H1 (cell line): ENCODE measurements at regions not wholly inside any gene's neighbourhood (a gene's known extent, or its start where the extent isn't known, plus 50 kb on each side); places are given as distances from the start of the nearest gene placed in this dataset.

Experiments used
- CTCF ChIA-PET: fragments of 300-600 bp; sonication (Branson Sonifier 250); formaldehyde crosslinking; loops from one replicate; lab custom pipeline; 2021; ENCODE audit not compliant: partially characterized antibody; lab: Charles Lee
- POLR2A ChIA-PET: fragments of 300-600 bp; sonication (Branson Sonifier 250); formaldehyde crosslinking; loops from one replicate; lab custom pipeline; 2021; ENCODE audit warnings: inconsistent platforms; ENCODE audit not compliant: partially characterized antibody; lab: Charles Lee
- DNase-seq, 2 experiments: peaks; one replicate each; pipeline versions ENCODE4 v3.0.0 to v3.0.0-alpha.2; 2010 to 2022; ENCODE audit warnings: low spot score in 2 of 2, low read depth in 1 of 2, mixed read lengths in 1 of 2
- FAIRE-seq: peaks from 2 replicates; lab custom pipeline; 2011; peaks lifted over from hg19 to GRCh38; lab: Jason Lieb, UNC
- H2AFZ ChIP-seq: 2 replicates; pipeline ENCODE4 v1.8.1; 2012; ENCODE audit warnings: low read length, inconsistent platforms
- H2AK5ac ChIP-seq: 2 replicates; pipeline ENCODE4 v1.6.1; 2013; ENCODE audit warnings: low read depth, low read length
- H2BK120ac ChIP-seq: replicated peaks from 2 replicates; pipeline ENCODE3; 2013; ENCODE audit warnings: low read depth, low read length, inconsistent platforms
- H2BK12ac ChIP-seq: 2 replicates; pipeline ENCODE4 v1.6.1; 2013; ENCODE audit warnings: low read depth, low read length
- H2BK15ac ChIP-seq: 2 replicates; pipeline ENCODE4 v1.6.1; 2013; ENCODE audit warnings: low read length
- H2BK20ac ChIP-seq: 2 replicates; pipeline ENCODE4 v1.6.1; 2013; ENCODE audit warnings: low read length
- H2BK5ac ChIP-seq: 2 replicates; pipeline ENCODE4 v1.6.1; 2013; ENCODE audit warnings: low read depth, low read length
- H3K14ac ChIP-seq: 2 replicates; pipeline ENCODE4 v1.6.1; 2013; ENCODE audit warnings: inconsistent platforms; ENCODE audit not compliant: insufficient read length
- H3K18ac ChIP-seq: 2 replicates; pipeline ENCODE4 v1.6.1; 2013; ENCODE audit warnings: low read length; ENCODE audit errors: extremely low read depth
- H3K23ac ChIP-seq: 2 replicates; pipeline ENCODE4 v1.6.1; 2013; ENCODE audit warnings: inconsistent platforms; ENCODE audit not compliant: insufficient read length
- H3K23me2 ChIP-seq: 2 replicates; pipeline ENCODE4 v1.6.1; 2013; ENCODE audit warnings: low read depth, low read length
- H3K27ac ChIP-seq: 2 replicates; pipeline ENCODE4 v1.6.1; 2011; ENCODE audit warnings: low read depth, low read length, inconsistent platforms
- H3K27me3 ChIP-seq, 4 experiments: replicated peaks in 1 of 4; 1 replicate in 1 of 4; 2 replicates in 3 of 4; pipeline versions ENCODE4 v1.6.1 to v1.8.1; 2011 to 2013; ENCODE audit warnings: low read length in 3 of 4, mild to moderate bottlenecking in 3 of 4, inconsistent platforms in 2 of 4, mixed read lengths in 2 of 4, moderate library complexity in 1 of 4; ENCODE audit not compliant: control insufficient read depth in 3 of 4, insufficient read depth in 3 of 4; ENCODE audit errors: extremely low read depth in 1 of 4
- H3K36me3 ChIP-seq, 4 experiments: 2 replicates each; pipeline versions ENCODE4 v1.6.1 to v1.8.1; 2011 to 2013; ENCODE audit warnings: mild to moderate bottlenecking in 4 of 4, low read length in 3 of 4, moderate library complexity in 2 of 4, control low read depth in 1 of 4, inconsistent platforms in 1 of 4; ENCODE audit not compliant: insufficient read depth in 4 of 4, control insufficient read depth in 2 of 4
- H3K4ac ChIP-seq: replicated peaks from 2 replicates; pipeline ENCODE3; 2013; ENCODE audit warnings: low read length, low read depth, mixed read lengths, inconsistent platforms; ENCODE audit not compliant: insufficient read length
- H3K4me1 ChIP-seq, 4 experiments: replicated peaks in 1 of 4; 1 replicate in 1 of 4; 2 replicates in 3 of 4; pipeline versions ENCODE4 v1.6.1 to v1.8.1; 2011 to 2013; ENCODE audit warnings: low read length in 3 of 4, inconsistent platforms in 2 of 4, mixed read lengths in 1 of 4; ENCODE audit not compliant: insufficient read depth in 4 of 4, control insufficient read depth in 3 of 4
- H3K4me2 ChIP-seq, 2 experiments: 2 replicates each; pipeline versions ENCODE4 v1.6.1 to v1.8.1; 2011 to 2013; ENCODE audit warnings: low read depth in 2 of 2, low read length in 2 of 2, control low read depth in 1 of 2, inconsistent platforms in 1 of 2, mild to moderate bottlenecking in 1 of 2; ENCODE audit not compliant: insufficient read depth in 1 of 2
- H3K4me3 ChIP-seq, 4 experiments: fragments of 200-600, 300-600 bp in 1 of 4; sonication (generic), shearing (Covaris generic), sonication (Bioruptor Twin) in 1 of 4; 2 replicates each; pipeline versions ENCODE4 v1.5.1 to v1.8.1; 2011 to 2016; ENCODE audit warnings: low read length in 4 of 4, low read depth in 3 of 4, control low read depth in 2 of 4, inconsistent platforms in 2 of 4, mild to moderate bottlenecking in 2 of 4, mixed read lengths in 1 of 4, moderate library complexity in 1 of 4; ENCODE audit not compliant: insufficient read depth in 2 of 4; ENCODE audit errors: extremely low read depth in 1 of 4
- H3K56ac ChIP-seq: replicated peaks from 2 replicates; pipeline ENCODE3; 2013; ENCODE audit warnings: low read depth, mild to moderate bottlenecking, mixed read lengths, low read length, inconsistent platforms; ENCODE audit not compliant: insufficient read length
- H3K79me1 ChIP-seq: 2 replicates; pipeline ENCODE4 v1.6.1; 2013; ENCODE audit warnings: low read depth, low read length, control low read depth
- H3K79me2 ChIP-seq, 2 experiments: 2 replicates each; pipeline versions ENCODE4 v1.6.1 to v1.8.1; 2012 to 2013; ENCODE audit warnings: low read length in 2 of 2, mild to moderate bottlenecking in 2 of 2, inconsistent platforms in 1 of 2; ENCODE audit not compliant: insufficient read depth in 2 of 2, control insufficient read depth in 1 of 2
- H3K9ac ChIP-seq, 4 experiments: replicated peaks in 1 of 4; 1 replicate in 1 of 4; 2 replicates in 3 of 4; pipeline versions ENCODE4 v1.6.1 to v1.8.1; 2011 to 2013; ENCODE audit warnings: low read depth in 3 of 4, low read length in 3 of 4, control low read depth in 2 of 4, mild to moderate bottlenecking in 2 of 4, moderate library complexity in 2 of 4, inconsistent platforms in 1 of 4; ENCODE audit errors: extremely low read depth in 1 of 4
- H3K9me3 ChIP-seq, 2 experiments: 2 replicates each; pipeline versions ENCODE4 v1.6.1 to v1.8.1; 2012 to 2013; ENCODE audit warnings: mild to moderate bottlenecking in 2 of 2, moderate library complexity in 2 of 2, control low read depth in 1 of 2, inconsistent platforms in 1 of 2, low read depth in 1 of 2, low read length in 1 of 2, mixed read lengths in 1 of 2; ENCODE audit not compliant: insufficient read depth in 2 of 2
- H4K20me1 ChIP-seq, 2 experiments: replicated peaks in 1 of 2; 2 replicates each; pipeline versions ENCODE3 to v1.8.1; 2011 to 2013; ENCODE audit warnings: inconsistent platforms in 2 of 2, low read length in 2 of 2, mild to moderate bottlenecking in 1 of 2; ENCODE audit not compliant: insufficient read depth in 2 of 2, control insufficient read depth in 1 of 2
- H4K5ac ChIP-seq: 2 replicates; pipeline ENCODE4 v1.6.1; 2013; ENCODE audit warnings: low read length, low read depth, mixed read lengths, inconsistent platforms; ENCODE audit not compliant: insufficient read length
- H4K8ac ChIP-seq: 2 replicates; pipeline ENCODE4 v1.8.0; 2013; ENCODE audit warnings: mild to moderate bottlenecking, moderate library complexity, low read length, inconsistent platforms; ENCODE audit not compliant: insufficient read depth; ENCODE audit errors: extremely low read depth
- H4K91ac ChIP-seq: replicated peaks from 2 replicates; pipeline ENCODE3; 2013; ENCODE audit warnings: low read length, mixed read lengths, inconsistent platforms; ENCODE audit not compliant: insufficient read length
- CBX8 ChIP-seq: fragments of 300-800, 300-1000 bp; sonication (generic); IDR thresholded peaks from 2 replicates; pipeline ENCODE4 v1.7.1; 2016; ENCODE audit warnings: low read depth, low read length, borderline replicate concordance
- CEBPB ChIP-seq: IDR thresholded peaks from 2 replicates; pipeline ENCODE4 v1.6.1; 2012; ENCODE audit warnings: low read depth, low read length
- EZH2 ChIP-seq: fragments of 200-600 bp; sonication (generic); IDR thresholded peaks from 2 replicates; pipeline ENCODE4 v1.7.1; 2012; ENCODE audit warnings: low read depth, mild to moderate bottlenecking, moderate library complexity, low read length, inconsistent platforms; ENCODE audit not compliant: severe bottlenecking
- HDAC6 ChIP-seq: IDR thresholded peaks from one replicate; pipeline ENCODE4 v1.7.1; 2012; ENCODE audit warnings: low read depth, mild to moderate bottlenecking, inconsistent platforms, low read length, moderate library complexity
- MAFK ChIP-seq: IDR thresholded peaks from 2 replicates; pipeline ENCODE4 v1.6.1; 2012; ENCODE audit warnings: low read depth, mild to moderate bottlenecking, improper control_type of control experiment, low read length
- NANOG ChIP-seq: IDR thresholded peaks from 2 replicates; pipeline ENCODE4 v1.6.1; 2011; ENCODE audit warnings: low read length, low read depth, mild to moderate bottlenecking, inconsistent platforms; ENCODE audit not compliant: insufficient read depth, poor library complexity, severe bottlenecking
- PHF8 ChIP-seq: fragments of 200-600 bp; sonication (generic); conservative IDR thresholded peaks from 2 replicates; pipeline ENCODE4 v1.7.1; 2012; ENCODE audit warnings: low read depth, mild to moderate bottlenecking, inconsistent platforms, low read length, moderate library complexity
- POLR2A ChIP-seq, 2 experiments: IDR thresholded peaks; 1 replicate in 1 of 2; 2 replicates in 1 of 2; pipeline ENCODE4 v1.6.1; 2011; ENCODE audit warnings: low read depth in 2 of 2, low read length in 2 of 2, mild to moderate bottlenecking in 2 of 2; ENCODE audit errors: control extremely low read depth in 1 of 2
- RXRA ChIP-seq: IDR thresholded peaks from 2 replicates; pipeline ENCODE4 v1.6.1; 2011; ENCODE audit warnings: low read depth, mild to moderate bottlenecking, low read length, moderate library complexity; ENCODE audit not compliant: insufficient read depth
- TBP ChIP-seq: IDR thresholded peaks from 2 replicates; pipeline ENCODE4 v1.6.1; 2011; ENCODE audit warnings: low read depth, low read length, improper control_type of control experiment
- TEAD4 ChIP-seq: IDR thresholded peaks from 2 replicates; pipeline ENCODE4 v1.6.1; 2012; ENCODE audit warnings: low read depth, low read length, inconsistent platforms, mixed read lengths
- WGBS, 2 experiments: shearing (Covaris generic) in 1 of 2; methylation state at CpG; one replicate each; pipeline versions ENCODE4 v1.1.6 to v1.1.7; 2013 to 2015; ENCODE audit warnings: low lambda C conversion rate in 2 of 2, mixed read lengths in 2 of 2, inconsistent platforms in 1 of 2, low coverage in 1 of 2, missing lambda C conversion rate in 1 of 2; ENCODE audit not compliant: insufficient replicate concordance in 2 of 2, insufficient coverage in 1 of 2, insufficient read length in 1 of 2; ENCODE audit errors: extremely low coverage in 1 of 2, missing lambda C conversion rate in 1 of 2; 5-methylcytosine and 5-hydroxymethylcytosine counted together

DNA sequence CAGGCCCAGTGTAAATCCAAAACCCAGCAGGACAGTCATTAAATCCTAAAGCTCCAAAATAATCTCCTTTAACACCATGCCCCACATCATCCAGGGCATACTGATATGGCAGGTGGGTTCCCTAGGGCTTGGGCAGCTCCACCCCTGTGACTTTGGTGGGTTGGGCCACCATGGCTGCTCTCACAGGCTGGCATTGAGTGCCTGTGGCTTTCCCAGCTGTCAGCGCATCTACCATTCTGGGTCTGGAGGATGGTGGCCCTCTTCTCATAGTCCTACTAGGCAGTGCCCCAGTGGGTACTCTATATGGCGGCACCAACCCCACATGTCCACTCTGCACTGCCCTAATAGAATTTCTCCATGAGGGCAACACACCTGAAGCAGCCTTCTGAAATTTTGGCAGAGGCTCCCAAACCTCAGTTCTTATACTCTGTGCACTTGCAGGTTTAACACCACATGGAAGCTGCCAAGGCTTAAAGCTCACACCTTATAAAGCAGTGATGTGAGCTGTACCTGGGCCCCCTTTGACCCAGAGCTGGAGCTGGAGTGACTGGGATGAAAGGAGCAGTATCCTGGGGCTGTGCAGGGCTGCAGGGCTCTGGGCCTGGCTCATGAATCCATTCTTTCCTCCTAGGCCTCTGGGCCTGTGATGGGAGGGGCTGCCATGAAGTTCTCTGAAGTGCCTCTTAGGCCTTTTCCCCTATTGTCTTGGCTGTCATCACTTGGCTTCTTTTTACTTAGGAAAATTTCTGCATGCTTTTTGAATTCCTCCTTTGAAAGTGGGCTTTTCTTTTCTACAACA is 765.5 kb upstream of the EPHA7 start:
- Histone ChIP-seq H2BK15ac (no peak overlapping the region), H3K27ac (no peak overlapping the region), H3K4me2 (no peak overlapping the region), H3K4me3 (no peak overlapping the region), H3K27me3 (no peaks in the 10 kb centered on the region), H2BK12ac (no peak overlapping the region), H2BK120ac (no peak overlapping the region), H3K4me1 (no peaks in the 10 kb centered on the region), H3K14ac (no peak overlapping the region), H3K9me3 (peaks cover 8 to 13% of the 10 kb centered on the region in 2 experiments), H2BK5ac (no peak overlapping the region), H3K56ac (no peak overlapping the region), H3K79me1 (no peaks in the 10 kb centered on the region), H3K9ac (no peak overlapping the region), H4K8ac (no peak overlapping the region), H3K18ac (no peak overlapping the region), H3K23ac (no peak overlapping the region), H2BK20ac (no peak overlapping the region), H2AK5ac (no peak overlapping the region), H4K5ac (no peak overlapping the region), H4K91ac (no peak overlapping the region), H3K36me3 (no peaks in the 10 kb centered on the region), H4K20me1 (no peaks in the 10 kb centered on the region), H3K23me2 (no peaks in the 10 kb centered on the region), H2AFZ (no peak overlapping the region), H3K4ac (no peak overlapping the region), H3K79me2 (no peaks in the 10 kb centered on the region)
- CTCF ChIA-PET: no interaction called here
- TF ChIP-seq MAFK: no peak
- TF ChIP-seq TBP: no peak
- TF ChIP-seq POLR2A (IDR thresholded peaks at IDR 0.05; ENCODE audit: control extremely low read depth in 1 of 2, low read depth in 2 of 2, low read length in 2 of 2): no peak
- TF ChIP-seq CBX8: no peak
- no peak for TF ChIP-seq EZH2
- no peak for TF ChIP-seq CEBPB
- no peak for TF ChIP-seq TEAD4
- TF ChIP-seq PHF8: no peak
- no peak for TF ChIP-seq NANOG
- no peak for TF ChIP-seq HDAC6
- TF ChIP-seq RXRA: no peak
- FAIRE-seq (no peak), DNase-seq (no peak)
- WGBS, 2 experiments: 88% methylated on average over 2 of the region's 2 CpGs; no CpG with 5 or more reads in 1 of the 2 experiments
- POLR2A ChIA-PET: no interaction called here
